ENCODE measurements at regions not wholly inside any gene's neighbourhood (a gene's known extent, or its start where the extent isn't known, plus 50 kb on each side); places are given as distances from the start of the nearest gene placed in this dataset.

GRCh38 chr13:30816736-30817135 lies 81.4 kb downstream of the ALOX5AP start:
- TF ChIP-seq CTCF (conservative IDR thresholded peaks at IDR 0.05) = no peak
- H3K27me3 Mint-ChIP-seq (ENCODE audit: insufficient read depth) = peaks cover 4% of the 10 kb centered on the region
- H3K27me3 ChIP-seq (ENCODE audit: control insufficient read depth, insufficient read depth, low read length, poor library complexity, severe bottlenecking) = no peaks in the 10 kb centered on the region
- no peaks in the 10 kb centered on the region for H3K36me3 Mint-ChIP-seq (ENCODE audit: low read depth)
- peak; percentile 20 for DNase-seq
- H3K9ac ChIP-seq (ENCODE audit: extremely low read depth, low read length, poor library complexity, severe bottlenecking) = no peak overlapping the region
- H3K4me3 Mint-ChIP-seq = no peak overlapping the region
- H3K4me3 ChIP-seq (ENCODE audit: low read length) = no peak overlapping the region
- peak overlapping the region; percentile 38 for H3K27ac Mint-ChIP-seq
- no peaks in the 10 kb centered on the region for H3K36me3 ChIP-seq (ENCODE audit: control insufficient read depth, insufficient read depth, low read length)
- H3K4me1 Mint-ChIP-seq = peaks cover 34% of the 10 kb centered on the region
- no peaks in the 10 kb centered on the region for H3K9me3 Mint-ChIP-seq
- WGBS, 2 experiments (ENCODE audit: insufficient coverage in 1 of 2, insufficient read length in 1 of 2) = 83 to 89% methylated on average over 3 to 6 of the region's 6 CpGs
- peaks cover 4% of the 10 kb centered on the region for H3K4me1 ChIP-seq (ENCODE audit: control insufficient read depth, insufficient read depth, low read length)
- H3K27ac ChIP-seq (ENCODE audit: low read depth, low read length) = no peak overlapping the region
- no peaks in the 10 kb centered on the region for H3K9me3 ChIP-seq (ENCODE audit: control insufficient read depth, low read length)

GRCh38 chr13:30818323-30818960 lies 83.1 kb downstream of the ALOX5AP start:
- H3K27me3 ChIP-seq (ENCODE audit: control insufficient read depth, insufficient read depth, low read length, poor library complexity, severe bottlenecking) = no peaks in the 10 kb centered on the region
- peaks cover 48% of the 10 kb centered on the region for H3K4me1 Mint-ChIP-seq
- no peaks in the 10 kb centered on the region for H3K36me3 ChIP-seq (ENCODE audit: control insufficient read depth, insufficient read depth, low read length)
- no peak overlapping the region for H3K4me3 ChIP-seq (ENCODE audit: low read length)
- H3K4me3 Mint-ChIP-seq = no peak overlapping the region
- H3K27ac ChIP-seq (ENCODE audit: low read depth, low read length) = no peak overlapping the region
- H3K36me3 Mint-ChIP-seq (ENCODE audit: low read depth) = no peaks in the 10 kb centered on the region
- H3K9me3 ChIP-seq (ENCODE audit: control insufficient read depth, low read length) = no peaks in the 10 kb centered on the region
- 89 to 93% methylated on average over 7 to 10 of the region's 10 CpGs for WGBS, 2 experiments (ENCODE audit: insufficient coverage in 1 of 2, insufficient read length in 1 of 2)
- peaks cover 4% of the 10 kb centered on the region for H3K27me3 Mint-ChIP-seq (ENCODE audit: insufficient read depth)
- no peak overlapping the region for H3K27ac Mint-ChIP-seq
- peaks cover 7% of the 10 kb centered on the region for H3K4me1 ChIP-seq (ENCODE audit: control insufficient read depth, insufficient read depth, low read length)
- DNase-seq = no peak
- H3K9me3 Mint-ChIP-seq = no peaks in the 10 kb centered on the region
- H3K9ac ChIP-seq (ENCODE audit: extremely low read depth, low read length, poor library complexity, severe bottlenecking) = no peak overlapping the region
- TF ChIP-seq CTCF (conservative IDR thresholded peaks at IDR 0.05) = no peak

- Mint-ChIP-seq H3K36me3 (ENCODE audit: low read depth) (no peaks in the 10 kb centered on the region), H3K27me3 (ENCODE audit: insufficient read depth) (peaks cover 4% of the 10 kb centered on the region), H3K4me1 (peaks cover 56% of the 10 kb centered on the region), H3K27ac (no peak overlapping the region), H3K9me3 (no peaks in the 10 kb centered on the region), H3K4me3 (no peak overlapping the region)
- WGBS, 2 experiments (ENCODE audit: insufficient coverage in 1 of 2, insufficient read length in 1 of 2) = 89 to 94% methylated on average over 6 to 7 of the region's 7 CpGs
- Histone ChIP-seq H3K9me3 (ENCODE audit: control insufficient read depth, low read length) (no peaks in the 10 kb centered on the region), H3K4me1 (ENCODE audit: control insufficient read depth, insufficient read depth, low read length) (peaks cover 12% of the 10 kb centered on the region), H3K9ac (ENCODE audit: extremely low read depth, low read length, poor library complexity, severe bottlenecking) (no peak overlapping the region), H3K36me3 (ENCODE audit: control insufficient read depth, insufficient read depth, low read length) (no peaks in the 10 kb centered on the region), H3K27me3 (ENCODE audit: control insufficient read depth, insufficient read depth, low read length, poor library complexity, severe bottlenecking) (no peaks in the 10 kb centered on the region), H3K27ac (ENCODE audit: low read depth, low read length) (no peak overlapping the region), H3K4me3 (ENCODE audit: low read length) (no peak overlapping the region)
- DNase-seq = no peak
- TF ChIP-seq CTCF (conservative IDR thresholded peaks at IDR 0.05) = no peak
Measured at GRCh38 chr13:30819136-30819888, 84.0 kb downstream of the ALOX5AP start.
